HG03280 (cell line): ENCODE measurements at regions not wholly inside any gene's neighbourhood (a gene's known extent, or its start where the extent isn't known, plus 50 kb on each side); places are given as distances from the start of the nearest gene placed in this dataset.
"Not testable (repeated sequence)": the region's sequence is repeated elsewhere in the genome, so short reads cannot be mapped to it uniquely, and the experiment has no call there.

Experiments used
- ATAC-seq: cut with Tn5 transposase; IDR thresholded peaks from one replicate; pipeline ENCODE4 v1.9.1; 2021; ENCODE audit warnings: mild to moderate bottlenecking, moderate library complexity; ENCODE audit not compliant: unreplicated experiment

- not testable (repeated sequence) for ATAC-seq
These were observed 63.1 kb downstream of the TRIM43 start for GRCh38 chr2:95654897-95655296.

DNA sequence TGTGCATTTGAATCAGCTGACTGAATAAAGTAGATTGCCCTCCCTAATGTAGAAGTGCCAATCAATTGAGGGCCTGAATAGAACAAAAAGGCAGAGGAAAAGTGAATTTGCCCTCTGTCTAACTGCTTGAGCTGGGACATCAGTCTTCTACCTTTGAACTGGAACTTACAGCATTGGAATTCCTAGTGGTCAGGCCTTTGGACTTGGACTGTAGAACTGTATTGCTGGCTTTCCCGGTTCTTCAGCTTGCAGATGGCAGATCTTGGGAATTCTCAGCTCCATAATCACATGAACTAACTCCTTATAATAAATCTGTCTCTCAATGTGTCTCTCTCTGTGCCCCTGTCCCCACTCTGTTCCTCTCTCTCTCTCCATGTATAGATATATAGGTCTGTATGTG is 64.8 kb downstream of the TRIM43 start:
- ATAC-seq = not testable (repeated sequence)

- ATAC-seq = not testable (repeated sequence)
These were observed 66.1 kb downstream of the TRIM43 start for GRCh38 chr2:95657937-95658336.

DNA sequence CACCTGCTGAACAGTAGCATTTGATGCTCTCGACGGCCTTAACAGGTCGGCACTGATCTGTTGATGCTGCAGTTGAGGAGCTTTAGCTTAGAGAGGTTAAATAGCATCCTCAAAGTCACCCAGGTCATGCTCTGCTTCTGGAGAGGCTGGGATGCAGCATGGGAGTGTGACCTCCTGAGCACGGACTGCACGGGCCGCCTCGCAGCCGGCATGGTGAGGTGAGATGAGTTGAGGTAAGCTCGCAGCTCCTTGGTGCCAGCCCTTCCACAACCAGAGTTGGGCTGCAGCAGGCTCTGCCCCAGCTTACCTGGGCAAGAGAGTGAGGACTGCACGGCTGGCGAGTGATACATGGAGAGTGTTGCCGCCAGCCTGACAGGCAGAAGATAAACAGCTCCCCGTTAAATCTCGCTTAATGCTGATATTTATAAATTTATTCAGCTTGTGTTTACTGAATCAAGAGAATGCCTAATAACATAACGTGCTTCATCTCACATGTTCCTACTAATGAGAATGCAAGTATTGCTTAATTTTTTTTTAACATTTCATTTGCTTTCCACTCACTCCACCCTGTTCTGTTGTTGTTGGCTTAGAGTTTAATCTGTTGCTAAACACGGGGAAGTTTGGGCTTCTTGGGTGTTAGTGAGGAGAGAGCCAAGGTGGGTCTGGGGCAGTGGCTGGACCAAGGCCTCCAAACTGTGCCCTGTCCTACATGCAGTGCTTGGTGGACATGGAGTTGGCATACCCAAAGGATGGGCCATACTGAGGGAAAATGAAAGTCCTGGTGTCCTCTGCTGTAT is 69.2 kb downstream of the TRIM43 start:
- not testable (repeated sequence) for ATAC-seq

- not testable (repeated sequence) for ATAC-seq
These were observed 72.0 kb downstream of the TRIM43 start for GRCh38 chr2:95663471-95664441.

GRCh38 chr2:95666636-95667035 is 74.8 kb downstream of the TRIM43 start:
- not testable (repeated sequence) for ATAC-seq

- no peak for ATAC-seq
These were observed 75.7 kb downstream of the TRIM43 start for GRCh38 chr2:95667480-95667879.

GRCh38 chr2:95668934-95669333 is 77.1 kb downstream of the TRIM43 start:
- ATAC-seq = not testable (repeated sequence)

DNA sequence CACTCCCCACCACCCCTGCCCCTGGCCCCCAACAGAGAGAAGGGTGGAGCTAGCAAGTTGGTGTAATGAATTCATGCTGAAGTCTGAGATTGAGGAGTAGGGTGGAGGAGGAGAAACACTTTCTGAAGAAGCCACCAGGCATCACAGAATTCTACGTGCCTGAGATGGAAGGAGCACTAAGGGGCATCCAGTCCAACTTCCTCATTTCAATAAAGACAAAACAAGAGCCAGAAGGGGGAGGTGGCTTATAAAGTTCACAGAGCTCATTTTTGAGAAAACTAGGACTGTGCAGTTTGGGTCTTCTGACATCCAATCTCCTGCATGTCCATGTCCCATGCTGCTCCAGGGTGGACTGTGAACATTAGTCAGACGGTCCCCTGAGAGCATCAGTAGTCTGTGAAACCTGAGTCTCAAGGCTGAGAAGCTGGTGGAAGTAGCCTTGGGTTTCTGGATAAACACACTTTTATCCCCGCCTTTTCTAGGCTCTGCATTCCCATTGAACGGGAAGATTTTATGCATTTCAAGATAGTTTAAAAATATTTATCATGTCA is 77.7 kb downstream of the TRIM43 start:
- no peak for ATAC-seq

DNA sequence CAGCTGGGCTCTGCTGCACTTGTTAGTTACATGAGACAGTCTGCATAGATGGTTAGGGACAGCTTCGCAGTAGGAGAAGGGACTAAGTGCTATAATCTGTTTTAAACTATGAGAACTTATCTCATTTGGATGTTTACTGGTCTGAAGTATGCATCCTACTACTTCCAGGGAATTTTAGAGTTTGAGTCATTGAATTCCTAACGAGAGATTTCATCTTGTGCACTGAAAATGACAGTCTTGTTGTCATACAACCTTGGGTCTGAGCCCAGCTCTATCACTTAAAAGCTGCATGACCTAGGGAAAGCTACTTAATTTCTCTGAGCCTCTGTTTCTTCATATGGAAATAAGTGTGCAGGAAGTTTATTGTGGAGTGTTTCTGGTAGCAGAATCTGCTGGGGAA is 78.4 kb downstream of the TRIM43 start:
- ATAC-seq = no peak

- no peak for ATAC-seq
These were observed 78.9 kb downstream of the TRIM43 start for GRCh38 chr2:95670686-95671085.

DNA sequence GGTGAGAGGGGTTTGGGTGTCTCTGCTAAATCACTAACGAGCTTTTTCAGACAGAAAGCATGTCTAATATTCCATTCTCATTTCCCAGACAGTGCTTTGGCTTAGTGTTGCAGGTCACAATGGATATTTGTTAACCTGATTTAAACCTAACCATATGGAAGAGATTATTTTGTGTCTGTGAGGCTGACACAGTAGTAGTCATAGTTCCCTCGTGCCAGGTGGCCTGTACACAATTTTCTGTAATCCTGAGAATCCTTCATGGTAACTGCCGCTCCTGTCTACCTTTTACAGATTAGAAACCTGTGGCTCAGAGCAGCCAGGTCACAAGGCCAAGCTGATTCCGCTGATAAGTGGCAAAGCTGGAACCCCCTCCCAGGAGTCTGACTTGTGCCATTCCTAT is 79.4 kb downstream of the TRIM43 start:
- ATAC-seq = not testable (repeated sequence)

- not testable (repeated sequence) for ATAC-seq
These were observed 80.2 kb downstream of the TRIM43 start for GRCh38 chr2:95671992-95672391.

DNA sequence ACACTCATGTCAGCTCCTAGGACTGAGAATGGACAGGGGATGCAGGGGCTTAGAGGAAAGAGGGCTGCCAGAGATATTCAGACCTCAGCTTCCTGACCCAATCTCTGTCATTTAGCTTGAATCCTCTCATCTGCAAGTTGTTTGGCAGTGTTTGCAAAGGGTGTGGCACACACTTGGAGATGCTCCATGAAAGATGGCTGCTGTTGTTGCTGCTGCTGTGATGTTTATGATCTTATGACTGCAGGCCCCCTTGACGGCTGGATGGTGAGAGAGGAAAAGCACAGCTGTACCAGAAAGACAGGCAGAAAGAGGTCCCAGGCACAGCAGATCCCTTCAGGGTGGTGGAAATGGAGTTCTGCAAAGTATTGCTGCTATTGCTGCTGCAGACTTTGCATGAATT is 80.7 kb downstream of the TRIM43 start:
- ATAC-seq = not testable (repeated sequence)

DNA sequence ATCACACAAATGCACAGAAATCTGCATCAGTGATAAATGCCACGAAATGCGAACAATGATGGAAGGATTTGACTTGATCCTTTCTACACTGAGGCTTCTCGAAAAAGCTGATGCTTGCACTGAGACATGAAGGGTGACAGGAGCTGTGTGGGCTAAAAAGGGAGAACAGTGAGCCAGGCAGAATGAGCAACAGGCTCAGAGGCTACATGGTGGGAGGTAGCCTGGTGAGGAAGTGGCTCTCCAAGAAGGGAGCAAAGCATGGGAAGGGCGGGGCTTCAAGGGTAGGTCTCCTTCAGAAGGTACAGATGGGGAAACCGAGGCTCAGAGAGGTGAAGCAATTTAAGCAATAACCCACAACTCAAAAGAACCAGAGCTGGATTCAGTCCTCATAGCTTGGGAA is 82.4 kb downstream of the TRIM43 start:
- ATAC-seq = no peak

DNA sequence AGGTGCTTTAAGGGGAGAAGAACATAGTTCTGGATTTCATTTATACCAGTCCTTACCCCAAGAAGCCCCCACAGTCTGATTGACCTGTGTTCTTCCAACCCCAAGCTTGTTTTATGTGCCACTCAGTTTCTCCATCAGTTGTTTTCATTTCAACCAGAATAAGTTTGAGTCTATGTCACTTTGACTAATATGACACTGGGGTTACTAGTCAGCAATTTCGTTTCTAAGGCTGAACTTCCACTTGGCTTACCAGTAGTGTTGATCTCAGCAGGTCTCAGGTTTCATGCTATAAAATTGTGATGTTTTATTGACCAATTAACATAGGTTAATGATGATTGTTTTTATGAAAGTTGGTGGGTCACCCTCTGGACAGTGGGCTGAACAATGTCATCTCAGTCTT is 84.8 kb downstream of the TRIM43 start:
- ATAC-seq = not testable (repeated sequence)

DNA sequence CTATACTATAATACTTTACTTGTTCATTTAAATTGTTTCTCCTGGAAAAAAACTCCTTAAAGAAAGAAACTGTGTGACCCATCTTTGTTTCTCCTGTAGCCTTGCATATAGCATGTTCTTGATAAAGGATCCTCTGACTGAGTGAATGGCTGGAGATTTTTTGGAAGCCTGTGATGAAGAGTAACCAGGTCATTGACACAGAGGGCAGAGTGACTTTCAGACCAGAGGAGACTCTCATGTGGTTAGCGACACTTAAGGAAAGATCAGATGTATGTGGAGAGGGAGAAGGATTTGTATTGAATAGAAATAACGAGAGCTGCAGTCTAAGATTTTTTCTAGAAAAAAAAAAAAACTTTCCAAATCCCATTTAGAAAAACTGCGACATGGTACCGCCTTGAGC is 85.5 kb downstream of the TRIM43 start:
- no peak for ATAC-seq

DNA sequence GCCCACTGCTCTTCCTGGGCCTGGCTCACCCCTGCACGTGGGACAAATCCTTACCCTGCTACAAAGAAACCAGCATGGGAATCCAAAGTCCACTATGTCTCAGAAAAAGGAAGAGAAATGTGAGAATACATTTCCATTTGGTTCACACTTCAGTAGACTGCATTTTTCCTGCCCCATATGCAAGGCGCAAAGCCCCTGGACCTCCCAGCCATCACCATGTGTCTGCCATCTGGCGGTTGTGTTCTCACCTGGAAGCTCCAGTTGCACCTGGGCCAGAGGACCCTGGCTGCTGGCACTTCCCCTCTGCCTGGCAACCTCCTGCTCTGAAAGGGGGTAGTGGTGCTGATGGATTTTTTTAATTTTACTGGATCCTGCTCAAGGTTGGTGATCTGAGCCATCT is 86.0 kb downstream of the TRIM43 start:
- ATAC-seq = not testable (repeated sequence)

GRCh38 chr2:95681158-95681557 is 89.4 kb downstream of the TRIM43 start:
- not testable (repeated sequence) for ATAC-seq

DNA sequence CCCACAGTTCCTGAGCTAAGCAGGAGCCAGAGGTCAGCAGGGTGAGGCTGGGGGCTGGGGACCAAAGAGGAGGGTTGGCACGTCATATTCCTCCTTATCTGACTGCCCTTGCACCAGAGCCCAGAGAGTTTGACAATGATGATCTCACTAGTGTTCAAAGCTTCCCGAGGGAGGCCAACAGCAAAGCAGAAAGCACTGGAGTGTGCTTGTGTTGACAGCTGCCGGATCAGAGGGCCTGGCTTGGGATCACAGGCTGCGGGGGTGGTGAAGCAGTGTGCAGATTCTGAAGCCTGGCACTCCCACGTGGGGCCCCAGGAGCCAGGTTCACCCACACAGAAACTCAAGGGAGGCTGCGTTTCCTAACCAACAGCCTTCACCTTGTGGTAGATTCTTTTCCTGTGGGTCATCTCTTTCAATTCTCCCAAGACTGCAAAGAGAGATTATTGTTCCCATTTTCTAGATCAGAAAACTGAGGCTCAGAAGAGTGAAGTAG is 89.8 kb downstream of the TRIM43 start:
- not testable (repeated sequence) for ATAC-seq

DNA sequence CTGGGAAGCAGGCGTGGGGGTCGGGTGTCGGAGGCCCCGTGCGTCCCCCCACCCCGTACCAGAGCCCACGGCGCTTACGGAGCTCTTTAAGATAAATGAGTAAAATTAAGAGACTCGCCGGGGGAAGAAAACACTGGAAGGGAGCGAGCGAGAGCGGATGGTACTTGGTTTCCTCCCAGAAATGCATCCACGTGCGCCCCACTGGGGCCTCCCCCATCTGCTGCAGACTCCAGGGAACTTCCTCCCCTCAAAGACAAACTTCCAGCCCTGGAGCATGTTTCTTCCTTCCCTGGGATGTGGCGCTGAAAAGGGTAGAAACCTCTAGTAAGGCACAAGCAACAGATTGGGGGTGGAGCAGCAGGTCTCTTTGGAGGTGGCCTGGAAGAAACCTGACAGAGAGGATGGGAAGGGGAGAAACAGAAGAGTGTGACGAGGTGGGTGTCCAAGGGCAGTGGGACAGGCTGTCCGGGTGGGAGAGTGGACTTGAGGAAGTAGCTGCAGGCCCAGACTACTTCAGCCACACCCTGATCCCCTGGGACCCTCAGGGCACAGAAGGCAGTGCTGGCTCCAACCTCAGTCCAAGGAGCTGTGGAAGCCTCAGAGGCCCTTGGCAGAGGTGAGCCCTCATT is 91.2 kb downstream of the TRIM43 start:
- ATAC-seq = not testable (repeated sequence)
